Globus pallidus (tissue), 1 donor: ENCODE measurements at regions not wholly inside any gene's neighbourhood (a gene's known extent, or its start where the extent isn't known, plus 50 kb on each side); places are given as distances from the start of the nearest gene placed in this dataset.
"Not testable (repeated sequence)": the region's sequence is repeated elsewhere in the genome, so short reads cannot be mapped to it uniquely, and the experiment has no call there.

Source experiments
- DNase-seq: peaks from one replicate; pipeline ENCODE4 v3.0.0-alpha.2; 2015; ENCODE audit warnings: low spot score

DNA sequence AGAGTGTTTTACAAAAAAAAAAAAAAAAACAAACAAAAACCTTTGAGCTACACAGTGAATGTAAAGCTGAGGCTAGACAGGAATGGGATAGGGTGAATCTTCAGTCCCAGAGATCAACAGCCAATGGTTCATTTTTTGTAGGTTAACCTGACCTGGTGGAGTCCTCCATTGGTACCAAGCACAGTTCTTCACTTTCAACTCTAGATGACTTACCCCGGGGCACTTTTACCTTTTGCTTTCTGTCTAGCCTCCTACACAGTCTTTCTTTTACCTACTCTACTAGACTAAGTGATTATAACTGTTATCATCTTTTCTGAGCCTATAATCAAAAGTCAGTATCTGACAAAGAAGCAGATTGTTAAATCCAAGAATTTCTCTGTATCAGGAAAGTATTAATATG lies 50.9 kb downstream of the ANXA2R start:
- no peak for DNase-seq

DNA sequence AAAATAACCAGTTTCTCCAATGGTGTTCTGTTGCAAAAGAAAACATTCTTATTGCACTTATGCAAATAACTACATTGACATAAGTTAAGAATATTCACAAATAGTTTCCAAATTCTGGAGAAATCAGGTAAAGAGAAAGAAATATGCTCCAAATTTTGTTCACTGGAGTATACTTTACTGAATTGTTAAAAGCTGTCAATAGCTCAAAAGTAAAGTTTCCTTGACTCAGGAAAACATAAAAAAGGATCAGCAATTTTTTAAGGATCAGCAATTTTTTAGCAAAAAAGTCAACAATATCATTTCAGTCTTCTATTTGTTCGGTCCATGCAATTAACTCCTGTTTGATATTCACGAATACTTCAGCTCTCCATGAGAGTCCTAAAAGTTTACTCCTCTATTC lies 51.6 kb downstream of the ANXA2R start:
- DNase-seq, result no peak

DNA sequence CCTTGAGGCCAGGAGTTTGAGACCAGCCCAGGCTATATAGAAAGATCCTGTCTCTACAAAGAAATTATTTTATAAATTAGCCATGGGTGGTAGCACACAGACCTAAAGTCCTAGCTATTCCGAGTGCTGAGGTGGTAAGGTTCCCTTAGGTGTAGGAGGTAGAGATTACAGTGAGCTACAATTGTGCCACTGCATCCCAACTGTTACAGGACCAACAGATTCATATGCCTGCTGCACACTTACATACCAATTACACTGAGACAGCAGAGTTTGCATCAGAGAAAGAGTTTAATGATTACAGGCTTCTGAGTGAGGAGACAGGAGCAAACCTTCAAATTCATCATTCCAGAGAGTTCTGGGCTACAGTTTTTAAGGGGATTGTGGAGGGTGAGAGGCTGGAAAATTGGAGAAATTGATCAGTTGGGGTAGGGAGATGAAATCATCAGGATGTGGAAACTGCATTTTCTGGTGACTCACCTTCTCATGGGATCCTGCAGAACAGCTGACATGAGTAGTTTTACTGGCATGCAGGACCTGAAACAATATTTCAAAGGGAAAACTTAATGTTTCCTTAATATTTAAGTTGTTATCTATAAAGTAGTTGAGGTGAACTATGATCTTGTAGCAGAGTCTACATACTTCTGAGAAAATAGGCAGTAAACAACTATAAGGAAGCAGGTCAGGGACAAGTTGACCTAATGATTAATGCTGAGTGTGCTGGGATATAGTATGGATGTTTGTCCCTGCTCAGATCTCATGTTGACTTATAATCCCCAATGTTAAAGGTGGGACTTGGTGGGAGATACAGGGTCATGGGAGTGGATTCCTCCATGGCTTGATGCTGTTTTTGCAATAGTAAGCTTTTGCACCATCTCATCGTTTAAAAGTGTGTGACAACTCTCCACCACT lies 54.7 kb downstream of the ANXA2R start:
- no peak for DNase-seq

DNA sequence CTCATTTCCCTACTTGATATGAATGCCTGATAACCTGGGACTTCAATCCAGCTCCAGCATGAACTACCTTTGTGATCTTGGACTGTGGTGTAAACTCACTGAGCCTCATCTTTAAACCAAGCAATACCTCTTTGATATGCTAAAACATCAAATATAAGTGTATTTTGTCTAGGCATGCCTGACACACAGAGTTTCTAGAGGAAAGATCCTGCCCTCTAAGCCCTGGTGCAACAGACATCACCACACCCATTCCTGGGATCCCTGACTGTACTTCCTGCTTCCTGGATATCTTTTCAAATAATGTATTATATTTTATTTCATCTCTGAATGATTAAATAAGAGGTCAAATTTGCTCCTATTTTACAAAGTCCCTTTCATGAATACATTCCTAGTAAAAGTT lies 55.8 kb downstream of the ANXA2R start:
- DNase-seq, result no peak

DNA sequence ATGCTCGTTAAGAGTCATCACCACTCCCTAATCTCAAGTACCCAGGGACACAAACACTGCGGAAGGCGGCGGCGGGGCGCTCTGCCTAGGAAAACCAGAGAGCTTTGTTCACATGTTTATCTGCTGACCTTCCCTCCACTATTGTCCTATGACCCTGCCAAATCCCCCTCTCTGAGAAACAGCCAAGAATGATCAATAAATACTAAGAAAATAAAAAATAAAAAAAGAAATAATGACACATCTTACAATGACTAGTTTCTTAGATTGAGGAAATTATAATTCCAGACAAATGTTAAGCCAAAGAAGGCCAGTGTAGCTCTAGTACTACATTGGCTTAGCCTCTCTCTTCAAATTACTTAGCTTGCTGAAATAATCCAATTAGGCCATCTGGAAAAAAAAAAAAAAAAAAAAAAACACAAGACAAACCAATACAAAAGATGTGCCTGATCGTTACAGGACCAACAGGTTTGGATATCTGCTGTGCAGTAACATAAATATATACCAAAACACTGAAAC lies 58.0 kb downstream of the ANXA2R start:
- DNase-seq, result no peak

DNA sequence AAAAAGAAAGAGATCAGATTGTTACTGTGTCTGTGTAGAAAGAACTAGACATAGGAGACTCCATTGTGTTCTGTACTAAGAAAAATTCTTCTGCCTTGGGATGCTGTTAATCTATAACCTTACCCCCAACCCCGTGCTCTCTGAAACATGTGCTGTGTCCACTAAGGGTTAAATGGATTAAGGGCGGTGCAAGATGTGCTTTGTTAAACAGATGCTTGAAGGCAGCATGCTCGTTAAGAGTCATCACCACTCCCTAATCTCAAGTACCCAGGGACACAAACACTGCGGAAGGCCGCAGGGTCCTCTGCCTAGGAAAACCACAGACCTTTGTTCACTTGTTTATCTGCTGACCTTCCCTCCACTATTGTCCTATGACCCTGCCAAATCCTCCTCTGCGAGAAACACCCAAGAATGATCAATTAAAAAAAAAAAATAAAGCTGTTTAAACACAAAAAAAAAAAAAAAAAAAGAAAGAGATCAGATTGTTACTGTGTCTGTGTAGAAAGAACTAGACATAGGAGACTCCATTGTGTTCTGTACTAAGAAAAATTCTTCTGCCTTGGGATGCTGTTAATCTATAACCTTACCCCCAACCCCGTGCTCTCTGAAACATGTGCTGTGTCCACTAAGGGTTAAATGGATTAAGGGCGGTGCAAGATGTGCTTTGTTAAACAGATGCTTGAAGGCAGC lies 58.6 kb downstream of the ANXA2R start:
- not testable (repeated sequence) for DNase-seq

DNA sequence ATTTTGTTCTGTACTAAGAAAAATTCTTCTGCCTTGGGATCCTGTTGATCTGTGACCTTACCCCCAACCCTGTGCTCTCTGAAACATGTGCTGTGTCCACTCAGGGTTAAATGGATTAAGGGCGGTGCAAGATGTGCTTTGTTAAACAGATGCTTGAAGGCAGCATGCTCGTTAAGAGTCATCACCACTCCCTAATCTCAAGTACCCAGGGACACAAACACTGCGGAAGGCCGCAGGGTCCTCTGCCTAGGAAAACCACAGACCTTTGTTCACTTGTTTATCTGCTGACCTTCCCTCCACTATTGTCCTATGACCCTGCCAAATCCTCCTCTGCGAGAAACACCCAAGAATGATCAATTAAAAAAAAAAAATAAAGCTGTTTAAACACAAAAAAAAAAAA lies 59.1 kb downstream of the ANXA2R start:
- DNase-seq, result not testable (repeated sequence)

DNA sequence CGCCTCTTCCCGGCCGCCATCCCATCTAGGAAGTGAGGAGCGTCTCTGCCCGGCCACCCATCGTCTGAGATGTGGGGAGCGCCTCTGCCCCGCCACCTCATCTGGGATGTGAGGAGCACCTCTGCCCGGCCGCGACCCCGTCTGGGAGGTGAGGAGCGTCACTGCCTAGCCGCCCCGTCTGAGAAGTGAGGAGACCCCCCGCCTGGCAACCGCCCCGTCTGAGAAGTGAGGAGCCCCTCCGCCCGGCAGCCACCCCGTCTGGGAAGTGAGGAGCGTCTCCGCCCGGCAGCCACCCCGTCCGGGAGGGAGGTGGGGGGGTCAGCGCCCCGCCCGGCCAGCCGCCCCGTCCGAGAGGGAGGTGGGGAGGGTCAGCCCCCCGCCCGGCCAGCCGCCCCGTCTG lies 59.7 kb downstream of the ANXA2R start:
- DNase-seq, result not testable (repeated sequence)

DNA sequence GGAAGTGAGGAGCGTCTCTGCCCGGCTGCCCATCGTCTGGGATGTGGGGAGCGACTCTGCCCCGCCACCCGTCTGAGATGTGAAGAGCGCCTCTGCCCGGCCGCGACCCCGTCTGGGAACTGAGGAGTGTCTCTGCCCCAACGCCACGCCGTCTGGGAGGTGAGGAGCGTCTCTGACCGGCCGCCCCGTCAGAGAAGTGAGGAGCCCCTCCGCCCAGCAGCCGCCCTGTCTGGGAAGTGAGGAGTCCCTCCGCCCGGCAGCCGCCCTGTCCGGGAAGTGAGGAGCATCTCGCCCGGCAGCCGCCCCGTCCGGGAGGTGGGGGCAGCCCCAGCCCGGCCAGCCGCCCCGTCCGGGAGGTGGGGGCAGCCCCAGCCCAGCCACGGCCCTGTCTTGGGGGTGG lies 60.9 kb downstream of the ANXA2R start:
- not testable (repeated sequence) for DNase-seq

DNA sequence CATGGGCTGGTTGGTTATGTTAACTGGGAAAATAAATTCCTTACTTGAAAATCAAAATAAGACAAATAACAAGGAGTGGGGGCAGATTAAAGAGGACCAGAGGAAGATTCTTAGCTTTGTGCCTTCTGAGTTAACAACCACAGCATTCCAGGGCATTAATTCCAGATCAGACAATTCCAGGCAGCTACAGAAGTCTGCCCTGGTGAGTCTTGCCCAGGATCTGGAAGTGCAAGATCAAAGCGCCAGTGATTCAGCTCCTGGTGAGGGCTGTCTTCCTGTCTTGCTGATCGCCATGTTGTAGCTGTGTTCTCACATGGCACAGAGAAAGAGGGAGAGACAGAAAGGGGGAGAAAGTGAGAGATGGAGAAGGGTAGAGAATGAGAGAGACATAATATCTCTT lies 65.6 kb downstream of the ANXA2R start:
- no peak for DNase-seq

DNA sequence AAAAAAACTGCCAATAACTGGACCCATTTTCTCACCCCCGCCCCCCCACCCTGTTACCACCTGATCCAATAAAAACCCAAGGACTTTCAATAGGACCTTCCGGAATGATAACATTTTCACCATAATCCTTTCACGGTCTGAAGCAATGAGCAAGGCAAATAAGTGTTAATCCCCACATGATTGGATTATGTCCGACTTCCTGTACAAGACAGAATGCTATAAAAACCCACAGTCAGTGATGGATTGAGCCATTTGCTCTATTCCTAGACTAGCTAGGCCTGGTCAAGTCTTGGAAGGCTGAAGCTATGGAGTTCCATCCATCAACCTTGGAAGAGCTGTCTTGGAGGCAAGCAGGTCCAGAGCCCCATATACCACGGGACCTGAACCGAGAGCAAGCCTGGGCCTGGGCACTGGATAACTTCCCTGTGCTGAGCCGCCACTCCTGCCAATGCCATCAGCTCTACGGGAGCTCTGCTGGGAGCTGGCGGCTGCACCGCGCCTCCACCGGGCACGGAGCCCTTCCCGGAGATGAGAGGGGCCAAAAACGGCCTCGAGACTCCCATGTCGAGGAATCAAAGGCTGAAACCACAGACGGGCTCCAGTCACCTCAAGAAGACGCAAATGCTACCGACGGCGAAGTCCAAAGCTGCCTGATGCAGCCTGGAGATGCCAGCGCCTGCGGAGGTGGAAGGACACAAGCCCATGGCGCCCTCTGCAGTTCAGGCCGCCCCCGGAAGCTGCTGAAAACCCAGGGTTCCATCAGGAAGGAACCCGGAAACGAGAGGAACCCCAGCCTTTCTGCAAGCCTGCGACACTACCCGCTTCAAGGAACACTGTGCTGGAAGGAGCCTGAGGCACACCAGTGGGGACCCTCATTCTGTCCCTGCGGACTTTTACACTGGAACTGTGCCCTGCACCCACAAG lies 69.2 kb downstream of the ANXA2R start:
- no peak for DNase-seq

DNA sequence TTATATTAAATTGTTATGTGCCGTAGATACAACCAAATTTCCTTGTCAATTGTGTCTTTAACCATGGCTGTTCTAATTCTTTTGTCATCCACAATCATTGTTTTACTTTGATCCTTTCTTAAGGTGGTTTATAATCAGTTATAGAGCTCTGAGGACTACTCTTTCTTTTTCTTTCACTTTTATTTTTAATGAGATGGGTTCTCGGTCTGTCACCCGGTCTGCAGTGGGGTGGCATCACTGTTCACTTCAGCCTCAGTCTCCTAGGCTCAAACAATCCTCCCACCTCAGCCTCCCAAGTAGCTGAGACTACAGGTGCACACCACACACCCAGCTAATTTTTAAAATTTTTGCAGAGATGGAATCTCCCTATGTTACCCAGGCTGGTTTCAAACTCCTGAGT lies 74.2 kb downstream of the ANXA2R start:
- no peak for DNase-seq

DNA sequence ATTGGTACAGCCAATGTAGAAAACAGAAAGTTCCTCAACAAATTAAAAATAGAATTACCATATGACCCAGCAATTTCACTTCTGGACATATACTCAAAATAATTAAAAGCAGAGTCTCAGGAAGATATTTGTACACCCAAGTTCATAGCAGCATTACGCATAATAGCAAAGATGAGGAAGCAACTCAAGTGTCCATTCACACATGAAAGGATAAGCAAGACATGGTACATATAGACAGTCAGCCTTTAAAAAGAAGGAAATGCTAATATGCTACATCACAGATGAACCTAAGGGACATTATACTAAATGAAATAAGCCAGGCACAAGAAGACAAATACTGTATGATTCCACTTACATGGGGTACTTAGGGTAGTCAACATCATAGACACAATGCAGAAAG lies 76.7 kb downstream of the ANXA2R start:
- no peak for DNase-seq

DNA sequence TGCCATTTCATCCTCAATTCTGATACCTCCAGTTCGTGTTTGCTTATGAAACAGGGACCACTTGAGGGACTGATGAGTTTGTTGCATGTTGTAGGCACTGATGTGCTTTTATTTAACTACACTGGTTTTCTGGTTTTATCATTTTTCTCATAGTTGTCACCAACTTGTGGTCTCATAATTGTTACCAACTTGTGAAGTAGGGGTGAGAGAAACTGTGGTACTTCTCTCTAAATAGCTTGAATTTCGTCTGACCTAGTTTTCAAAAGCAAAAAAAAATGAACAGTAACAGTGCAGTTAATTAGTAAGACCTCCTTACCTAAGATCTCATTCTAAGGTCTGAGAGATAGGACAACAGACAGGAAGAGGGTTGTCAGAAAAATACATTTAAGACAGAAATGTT lies 78.0 kb downstream of the ANXA2R start:
- DNase-seq, result no peak

DNA sequence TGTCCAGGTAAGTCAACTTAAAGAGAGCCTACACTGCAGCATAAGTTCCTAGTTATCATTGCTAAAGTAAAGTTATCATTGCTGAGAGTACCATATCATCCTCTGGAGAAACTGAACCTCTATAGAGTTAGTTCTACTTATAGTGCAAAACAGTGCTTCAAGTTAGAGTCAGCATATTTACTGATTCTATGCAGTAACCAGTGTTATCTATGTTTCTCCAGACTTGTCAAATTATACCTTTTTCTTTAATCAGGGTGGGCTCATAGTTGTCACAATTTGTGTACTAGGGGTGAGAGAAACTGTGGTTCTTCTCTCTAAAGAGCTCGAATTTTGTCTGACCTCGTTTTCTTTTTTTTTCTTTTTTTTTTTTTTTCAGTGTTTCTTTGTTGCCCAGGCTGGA lies 79.6 kb downstream of the ANXA2R start:
- no peak for DNase-seq

DNA sequence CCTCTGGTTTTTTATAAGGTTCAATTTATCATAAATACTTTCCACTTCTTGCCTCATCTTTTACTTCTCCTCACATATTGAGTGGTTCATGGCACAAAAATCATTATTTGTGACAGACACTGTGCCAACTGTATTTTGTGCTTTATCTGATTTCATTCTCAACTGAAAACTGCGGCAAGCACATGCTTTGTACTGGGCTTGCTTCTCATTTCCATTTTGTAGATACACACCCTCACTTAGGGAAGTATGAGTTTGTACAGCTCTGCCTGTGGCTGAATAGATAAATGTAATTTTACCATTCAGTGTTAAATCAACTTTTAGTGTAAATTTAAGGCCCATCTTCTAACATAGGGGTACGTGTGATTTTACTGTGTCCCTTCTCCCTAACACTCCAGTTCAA lies 83.6 kb downstream of the ANXA2R start:
- no peak for DNase-seq

DNA sequence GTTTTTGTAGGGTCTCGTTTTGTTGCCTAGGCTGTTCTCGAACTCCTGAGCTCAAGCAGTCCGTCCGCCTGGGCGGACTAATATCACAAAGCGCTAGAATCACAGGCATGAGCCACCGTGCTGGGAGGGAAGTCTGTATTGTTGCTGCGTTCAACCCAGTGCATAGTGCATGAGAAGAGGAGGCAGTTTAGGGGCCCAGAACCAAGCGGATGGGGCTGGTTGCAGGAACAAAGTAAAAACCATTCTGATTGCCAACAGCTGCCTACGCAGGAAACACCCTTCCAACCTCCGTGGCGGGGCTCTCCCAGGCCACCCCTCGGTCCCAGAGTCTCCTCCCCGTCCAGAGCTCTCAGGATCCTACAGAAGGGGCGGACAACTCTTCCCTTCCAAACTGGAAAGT lies 87.1 kb downstream of the ANXA2R start:
- DNase-seq, result no peak

DNA sequence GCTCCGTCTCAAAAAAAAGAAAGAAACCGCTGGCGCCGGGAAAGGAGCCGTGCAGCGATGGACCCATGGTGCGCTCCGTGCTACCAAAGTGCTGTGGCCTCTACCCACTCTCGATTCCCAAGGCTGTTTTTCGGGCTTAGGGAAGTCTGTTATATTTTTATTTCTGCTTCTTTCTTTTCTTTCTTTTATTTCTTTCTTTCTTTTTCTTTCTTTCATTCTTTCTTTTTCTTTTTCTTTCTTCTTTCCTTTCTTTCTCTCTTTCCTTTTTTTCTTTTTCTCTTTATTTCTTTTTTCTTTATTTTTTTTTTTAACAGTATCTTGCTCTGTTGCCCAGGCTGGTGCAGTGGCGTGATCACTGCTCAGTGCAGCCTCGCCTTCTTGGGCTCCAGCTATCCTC lies 87.5 kb downstream of the ANXA2R start:
- DNase-seq, result no peak

DNA sequence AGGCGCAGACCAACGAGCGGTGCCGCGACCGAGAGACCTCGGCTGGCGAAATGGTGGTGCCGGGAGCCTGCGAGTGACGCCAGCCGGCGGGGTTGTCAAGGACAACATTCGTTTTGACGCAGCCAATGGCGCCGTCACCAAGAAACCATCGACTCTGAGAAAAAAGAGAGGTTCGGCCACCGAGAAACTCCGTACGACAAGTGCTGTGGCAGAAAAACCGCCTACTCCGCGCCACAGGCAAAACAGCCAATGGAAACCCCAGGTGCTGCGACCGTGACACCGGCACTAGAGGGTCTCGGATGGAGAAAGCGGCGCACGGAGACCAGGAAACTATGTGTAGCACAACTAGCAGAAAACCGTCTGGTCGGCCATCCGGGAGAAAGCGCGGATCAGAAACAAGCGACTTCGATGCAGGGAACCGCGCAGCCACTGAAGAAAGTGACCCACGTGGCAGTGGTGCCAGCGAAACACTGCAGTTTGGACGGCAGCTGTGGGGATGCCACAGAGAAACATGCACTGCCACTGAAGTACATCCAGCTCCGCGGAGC lies 88.8 kb downstream of the ANXA2R start:
- peak; percentile 8 for DNase-seq

DNA sequence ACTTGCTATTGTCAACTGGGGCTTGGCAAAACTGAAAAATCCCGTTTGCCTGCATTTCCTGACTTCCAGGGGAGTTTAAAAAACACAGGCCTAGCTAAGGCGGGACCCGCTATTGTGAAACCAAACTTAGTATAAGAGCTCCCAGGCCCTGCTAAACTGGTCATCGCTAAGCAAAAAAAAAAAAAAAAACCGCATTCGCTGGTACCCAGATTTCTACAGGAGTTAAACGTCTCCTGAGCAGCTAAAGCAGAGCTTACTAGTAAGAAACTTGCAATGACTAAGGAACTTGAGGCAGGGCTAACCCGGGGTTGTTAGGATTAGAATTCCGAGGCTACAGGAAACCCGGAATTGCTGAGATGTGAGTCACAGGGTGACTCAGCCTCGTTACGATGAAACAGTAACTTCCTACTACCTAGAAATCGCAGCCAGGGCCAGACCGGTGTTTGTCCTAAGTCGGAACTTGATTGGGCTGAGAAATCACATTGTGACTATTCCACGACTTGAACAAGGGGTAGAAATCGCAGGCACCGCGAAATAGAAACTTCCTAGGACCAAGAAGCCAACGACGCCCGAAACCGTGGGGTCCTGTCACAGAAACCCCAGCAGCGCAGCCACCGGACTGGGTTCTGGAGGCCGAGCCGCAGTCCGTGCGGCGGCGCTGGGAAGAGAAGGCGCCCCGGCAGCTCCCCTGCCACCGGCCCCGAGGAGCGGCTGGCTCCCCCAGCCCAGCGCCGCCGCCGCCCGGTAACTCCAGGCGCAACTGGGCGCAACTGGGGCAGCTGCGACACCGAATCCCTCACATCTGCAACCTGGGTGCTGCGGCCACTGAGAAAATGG lies 89.4 kb downstream of the ANXA2R start:
- peak; percentile 30 for DNase-seq

DNA sequence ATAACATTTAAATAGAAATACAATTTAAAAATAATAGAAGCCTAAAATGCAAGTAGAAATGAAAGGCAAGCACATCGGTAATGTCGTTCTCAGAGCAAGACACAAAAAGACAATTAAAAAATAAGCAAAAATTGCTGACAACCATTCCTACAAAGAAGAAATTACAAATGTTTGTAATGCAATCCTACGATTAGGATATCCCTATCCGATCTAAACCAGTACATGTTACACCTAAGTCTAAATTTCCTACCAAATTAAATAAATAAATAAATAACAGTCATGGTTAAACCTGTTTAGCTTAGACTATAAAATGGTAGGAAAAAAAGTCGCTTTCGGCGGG lies 90.0 kb downstream of the ANXA2R start:
- DNase-seq, result no peak
